Ishikawa (cell line): ENCODE measurements at regions not wholly inside any gene's neighbourhood (a gene's known extent, or its start where the extent isn't known, plus 50 kb on each side); places are given as distances from the start of the nearest gene placed in this dataset.

Source experiments
- CEBPB ChIP-seq: IDR thresholded peaks from 2 replicates; pipeline ENCODE4 v1.6.1; 2012
- CREB1 ChIP-seq: IDR thresholded peaks from 2 replicates; pipeline ENCODE4 v1.6.1; 2012; ENCODE audit warnings: low read depth
- EGR1 ChIP-seq: IDR thresholded peaks from 2 replicates; pipeline ENCODE4 v1.6.1; 2012
- EP300 ChIP-seq: IDR thresholded peaks from 2 replicates; pipeline ENCODE4 v1.6.1; 2012; ENCODE audit warnings: borderline replicate concordance
- FOXM1 ChIP-seq: IDR thresholded peaks from 2 replicates; pipeline ENCODE4 v1.6.1; 2012; ENCODE audit warnings: low read depth, borderline replicate concordance
- NFIC ChIP-seq: IDR thresholded peaks from 2 replicates; pipeline ENCODE4 v1.6.1; 2012
- RAD21 ChIP-seq: IDR thresholded peaks from 2 replicates; pipeline ENCODE4 v1.6.1; 2012; ENCODE audit warnings: low read depth
- TAF1 ChIP-seq: IDR thresholded peaks from 2 replicates; pipeline ENCODE4 v1.6.1; 2012; ENCODE audit warnings: low read depth, mild to moderate bottlenecking
- TCF12 ChIP-seq: IDR thresholded peaks from 2 replicates; pipeline ENCODE4 v1.6.1; 2012; ENCODE audit warnings: low read depth
- TEAD4 ChIP-seq: IDR thresholded peaks from 2 replicates; pipeline ENCODE4 v1.6.1; 2012
- USF1 ChIP-seq: IDR thresholded peaks from 2 replicates; pipeline ENCODE4 v1.6.1; 2012
- YY1 ChIP-seq: IDR thresholded peaks from 2 replicates; pipeline ENCODE4 v1.6.1; 2012; ENCODE audit warnings: low read depth
- ZBTB7A ChIP-seq: IDR thresholded peaks from 2 replicates; pipeline ENCODE4 v1.6.1; 2012; ENCODE audit warnings: low read depth
- TF ChIP-seq, protein P1 (sequence below): IDR thresholded peaks from 2 replicates; pipeline ENCODE4 v1.6.1; 2012; ENCODE audit warnings: low read depth, mild to moderate bottlenecking
- TF ChIP-seq, protein P2 (sequence below): IDR thresholded peaks from 2 replicates; pipeline ENCODE4 v1.6.1; 2012

GRCh38 chr2:144328938-144329337 lies 191.0 kb downstream of the ZEB2 start:
- TF ChIP-seq TCF12 (no peak), ZBTB7A (no peak), RAD21 (no peak), USF1 (no peak), YY1 (no peak), CEBPB (no peak), TEAD4 (no peak), EGR1 (no peak), CREB1 (no peak), TAF1 (no peak), NFIC (no peak), EP300 (no peak)
- TF ChIP-seq, protein P1, sequence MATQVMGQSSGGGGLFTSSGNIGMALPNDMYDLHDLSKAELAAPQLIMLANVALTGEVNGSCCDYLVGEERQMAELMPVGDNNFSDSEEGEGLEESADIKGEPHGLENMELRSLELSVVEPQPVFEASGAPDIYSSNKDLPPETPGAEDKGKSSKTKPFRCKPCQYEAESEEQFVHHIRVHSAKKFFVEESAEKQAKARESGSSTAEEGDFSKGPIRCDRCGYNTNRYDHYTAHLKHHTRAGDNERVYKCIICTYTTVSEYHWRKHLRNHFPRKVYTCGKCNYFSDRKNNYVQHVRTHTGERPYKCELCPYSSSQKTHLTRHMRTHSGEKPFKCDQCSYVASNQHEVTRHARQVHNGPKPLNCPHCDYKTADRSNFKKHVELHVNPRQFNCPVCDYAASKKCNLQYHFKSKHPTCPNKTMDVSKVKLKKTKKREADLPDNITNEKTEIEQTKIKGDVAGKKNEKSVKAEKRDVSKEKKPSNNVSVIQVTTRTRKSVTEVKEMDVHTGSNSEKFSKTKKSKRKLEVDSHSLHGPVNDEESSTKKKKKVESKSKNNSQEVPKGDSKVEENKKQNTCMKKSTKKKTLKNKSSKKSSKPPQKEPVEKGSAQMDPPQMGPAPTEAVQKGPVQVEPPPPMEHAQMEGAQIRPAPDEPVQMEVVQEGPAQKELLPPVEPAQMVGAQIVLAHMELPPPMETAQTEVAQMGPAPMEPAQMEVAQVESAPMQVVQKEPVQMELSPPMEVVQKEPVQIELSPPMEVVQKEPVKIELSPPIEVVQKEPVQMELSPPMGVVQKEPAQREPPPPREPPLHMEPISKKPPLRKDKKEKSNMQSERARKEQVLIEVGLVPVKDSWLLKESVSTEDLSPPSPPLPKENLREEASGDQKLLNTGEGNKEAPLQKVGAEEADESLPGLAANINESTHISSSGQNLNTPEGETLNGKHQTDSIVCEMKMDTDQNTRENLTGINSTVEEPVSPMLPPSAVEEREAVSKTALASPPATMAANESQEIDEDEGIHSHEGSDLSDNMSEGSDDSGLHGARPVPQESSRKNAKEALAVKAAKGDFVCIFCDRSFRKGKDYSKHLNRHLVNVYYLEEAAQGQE, result no peak
- TF ChIP-seq, protein P2, sequence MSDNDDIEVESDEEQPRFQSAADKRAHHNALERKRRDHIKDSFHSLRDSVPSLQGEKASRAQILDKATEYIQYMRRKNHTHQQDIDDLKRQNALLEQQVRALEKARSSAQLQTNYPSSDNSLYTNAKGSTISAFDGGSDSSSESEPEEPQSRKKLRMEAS, result no peak

- TF ChIP-seq NFIC (no peak), EGR1 (no peak), TEAD4 (no peak), TAF1 (no peak), ZBTB7A (no peak), RAD21 (no peak), USF1 (no peak), FOXM1 (no peak), TCF12 (no peak), EP300 (no peak), CEBPB (no peak), YY1 (no peak), CREB1 (no peak)
- TF ChIP-seq, protein P2, result no peak
- TF ChIP-seq, protein P1, result no peak
Observed at GRCh38 chr2:144326825-144327224, 193.1 kb downstream of the ZEB2 start.

DNA sequence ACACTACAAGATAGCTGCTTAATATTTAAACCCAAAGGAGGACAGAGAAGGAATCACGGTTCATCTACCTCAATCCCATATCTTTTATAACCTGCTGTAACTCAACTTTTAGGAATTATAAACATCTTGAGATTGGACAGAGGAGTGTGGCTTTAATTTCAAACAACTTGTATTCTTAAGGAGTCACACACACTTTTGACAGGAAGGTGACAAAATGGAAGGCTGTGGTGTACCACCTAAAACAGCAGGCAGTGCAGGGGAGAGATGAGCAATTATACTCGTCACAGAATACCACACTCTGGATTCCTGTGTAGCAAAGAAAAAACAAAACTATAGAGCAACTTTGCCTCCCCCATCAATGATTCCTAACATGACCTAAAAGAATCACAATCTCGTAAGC lies 194.8 kb downstream of the ZEB2 start:
- TF ChIP-seq FOXM1, result no peak

DNA sequence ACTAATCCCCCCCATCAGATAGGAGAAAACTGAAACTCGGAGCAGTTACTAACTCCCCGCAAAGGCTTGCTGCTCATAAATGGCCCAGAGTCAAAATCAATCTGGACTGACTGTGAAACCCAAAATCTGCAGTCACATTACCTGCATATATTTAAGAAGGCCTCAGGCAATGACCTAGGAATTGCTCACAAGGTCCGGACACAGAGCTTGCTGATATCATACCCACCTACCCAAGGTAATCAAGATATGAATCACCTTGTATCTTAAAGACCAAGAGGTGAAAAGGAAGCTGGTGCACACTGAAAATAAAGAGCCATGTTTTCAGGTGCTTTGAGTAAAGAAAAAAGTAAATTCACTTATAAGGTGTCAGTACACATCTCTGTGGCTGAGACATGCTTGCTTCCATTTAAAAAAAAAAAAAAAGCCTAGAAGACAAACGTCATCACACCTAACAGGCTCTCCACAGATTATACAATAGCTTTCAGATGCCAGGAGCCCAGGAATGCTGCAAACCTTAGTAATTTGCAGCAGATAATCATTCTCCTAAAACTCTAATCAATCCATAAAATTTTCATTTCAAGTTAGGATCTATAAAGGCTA lies 195.4 kb downstream of the ZEB2 start:
- TF ChIP-seq RAD21, result no peak

- TF ChIP-seq, protein P2, result no peak
- TF ChIP-seq FOXM1 (no peak), RAD21 (no peak), ZBTB7A (no peak), YY1 (no peak), CEBPB (no peak), CREB1 (no peak), EGR1 (no peak), USF1 (no peak), NFIC (no peak), TCF12 (no peak), TEAD4 (no peak), TAF1 (no peak), EP300 (no peak)
- TF ChIP-seq, protein P1, result no peak
Observed at GRCh38 chr2:144323946-144324345, 196.0 kb downstream of the ZEB2 start.
